Mesenchymal stem cell (in vitro differentiated cells and primary cell): ENCODE measurements at regions not wholly inside any gene's neighbourhood (a gene's known extent, or its start where the extent isn't known, plus 50 kb on each side); places are given as distances from the start of the nearest gene placed in this dataset.

Source experiments
- DNase-seq: peaks from one replicate; pipeline ENCODE4 v3.0.0-alpha.2; 2013
- H2AFZ ChIP-seq: one replicate; pipeline ENCODE4 v1.6.1; 2013; ENCODE audit warnings: low read depth, mild to moderate bottlenecking, control low read depth, inconsistent platforms, low read length, moderate library complexity
- H2AK5ac ChIP-seq: 2 replicates; pipeline ENCODE4 v1.6.1; 2013; ENCODE audit warnings: low read length, moderate library complexity, mild to moderate bottlenecking, inconsistent platforms; ENCODE audit not compliant: severe bottlenecking
- H2BK120ac ChIP-seq: one replicate; pipeline ENCODE4 v1.6.1; 2013; ENCODE audit warnings: low read depth, mild to moderate bottlenecking, inconsistent platforms, low read length, moderate library complexity
- H2BK12ac ChIP-seq, 2 experiments: one replicate each; pipeline ENCODE4 v1.6.1; 2013; ENCODE audit warnings: inconsistent platforms in 2 of 2, low read length in 2 of 2, mild to moderate bottlenecking in 2 of 2, moderate library complexity in 2 of 2, control low read depth in 1 of 2
- H2BK15ac ChIP-seq: one replicate; pipeline ENCODE4 v1.6.1; 2013; ENCODE audit warnings: mild to moderate bottlenecking, low read depth, inconsistent platforms; ENCODE audit not compliant: poor library complexity, severe bottlenecking
- H2BK5ac ChIP-seq: 2 replicates; pipeline ENCODE4 v1.6.1; 2013; ENCODE audit warnings: low read depth, mild to moderate bottlenecking, low read length, control low read depth, inconsistent platforms; ENCODE audit not compliant: poor library complexity, severe bottlenecking
- H3K14ac ChIP-seq, 2 experiments: one replicate each; pipeline ENCODE4 v1.6.1; 2013; ENCODE audit warnings: inconsistent platforms in 2 of 2, low read length in 2 of 2, control low read depth in 1 of 2, mild to moderate bottlenecking in 1 of 2, moderate library complexity in 1 of 2
- H3K18ac ChIP-seq, 2 experiments: one replicate each; pipeline ENCODE4 v1.6.1; 2013; ENCODE audit warnings: inconsistent platforms in 2 of 2, low read length in 2 of 2, control low read depth in 1 of 2, low read depth in 1 of 2, mild to moderate bottlenecking in 1 of 2
- H3K23ac ChIP-seq, 2 experiments: one replicate each; pipeline ENCODE4 v1.6.1; 2013; ENCODE audit warnings: inconsistent platforms in 2 of 2, low read length in 2 of 2, mild to moderate bottlenecking in 2 of 2, moderate library complexity in 2 of 2, control low read depth in 1 of 2
- H3K27ac ChIP-seq: 2 replicates; pipeline ENCODE4 v1.5.1; 2013; ENCODE audit warnings: mild to moderate bottlenecking, moderate library complexity, low read length, control low read depth, inconsistent platforms; ENCODE audit not compliant: poor library complexity, severe bottlenecking
- H3K27me3 ChIP-seq, 2 experiments: 2 replicates each; pipeline versions ENCODE4 v1.6.1 to v1.7.0; 2013; ENCODE audit warnings: low read length in 2 of 2, mild to moderate bottlenecking in 2 of 2, moderate library complexity in 2 of 2, control low read depth in 1 of 2, inconsistent platforms in 1 of 2; ENCODE audit not compliant: control insufficient read depth in 1 of 2, insufficient read depth in 1 of 2
- H3K36me3 ChIP-seq, 2 experiments: 2 replicates each; pipeline versions ENCODE4 v1.6.1 to v1.7.0; 2013; ENCODE audit warnings: low read length in 2 of 2, control low read depth in 1 of 2, inconsistent platforms in 1 of 2, low read depth in 1 of 2, mild to moderate bottlenecking in 1 of 2; ENCODE audit not compliant: insufficient read depth in 2 of 2, control insufficient read depth in 1 of 2
- H3K4ac ChIP-seq, 2 experiments: one replicate each; pipeline ENCODE4 v1.6.1; 2013; ENCODE audit warnings: inconsistent platforms in 2 of 2, low read length in 2 of 2, mild to moderate bottlenecking in 2 of 2, moderate library complexity in 2 of 2, control low read depth in 1 of 2, low read depth in 1 of 2
- H3K4me1 ChIP-seq: 2 replicates; pipeline ENCODE4 v1.6.1; 2013; ENCODE audit warnings: low read depth, low read length, control low read depth; ENCODE audit not compliant: control insufficient read depth, insufficient read depth
- H3K4me2 ChIP-seq: 2 replicates; pipeline ENCODE4 v1.6.1; 2013; ENCODE audit warnings: low read length, mild to moderate bottlenecking, inconsistent platforms; ENCODE audit not compliant: poor library complexity, severe bottlenecking
- H3K4me3 ChIP-seq, 2 experiments: 2 replicates each; pipeline versions ENCODE4 v1.5.1 to v1.7.0; 2013; ENCODE audit warnings: low read length in 2 of 2, mild to moderate bottlenecking in 2 of 2, control low read depth in 1 of 2, low read depth in 1 of 2; ENCODE audit not compliant: insufficient read depth in 1 of 2
- H3K79me1 ChIP-seq: replicated peaks from 2 replicates; pipeline ENCODE4 v1.6.1; 2013; ENCODE audit warnings: mild to moderate bottlenecking, control low read depth, low read length, inconsistent platforms; ENCODE audit not compliant: poor library complexity, severe bottlenecking
- H3K9ac ChIP-seq: 2 replicates; pipeline ENCODE4 v1.7.0; 2013; ENCODE audit warnings: mild to moderate bottlenecking, low read length, moderate library complexity
- H3K9me3 ChIP-seq: 2 replicates; pipeline ENCODE4 v1.7.0; 2013; ENCODE audit warnings: mild to moderate bottlenecking, low read length; ENCODE audit not compliant: control insufficient read depth
- H4K8ac ChIP-seq: one replicate; pipeline ENCODE4 v1.6.1; 2013; ENCODE audit warnings: inconsistent platforms, mild to moderate bottlenecking, low read length, moderate library complexity
- H4K91ac ChIP-seq: one replicate; pipeline ENCODE4 v1.6.1; 2013; ENCODE audit warnings: mild to moderate bottlenecking, low read length, inconsistent platforms
- WGBS: methylation state at CpG from one replicate; pipeline ENCODE4 v1.1.7; 2013; ENCODE audit warnings: mixed read lengths; 5-methylcytosine and 5-hydroxymethylcytosine counted together

DNA sequence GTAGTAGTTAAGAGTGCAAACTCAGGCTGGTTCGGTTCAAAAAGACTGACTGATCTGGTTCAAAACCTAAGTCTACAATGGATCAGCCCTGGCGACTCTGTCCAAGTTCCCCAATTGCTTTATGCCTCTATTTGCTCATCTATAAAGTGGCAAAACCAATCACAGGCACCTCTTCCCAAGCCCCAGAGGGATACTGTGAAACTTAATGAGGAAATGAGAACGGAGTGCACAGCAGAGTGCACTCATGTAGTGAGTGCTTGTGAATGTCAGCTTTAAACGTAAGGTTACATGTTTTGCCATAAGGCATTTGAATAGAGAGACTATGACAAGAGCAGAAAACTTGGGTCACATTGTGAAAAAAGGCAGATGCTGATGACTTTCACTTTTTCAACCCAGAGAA, 199.7 kb upstream of the KLF3 start:
- no peaks in the 10 kb centered on the region for H3K79me1 ChIP-seq
- H3K4me2 ChIP-seq = no peak overlapping the region
- WGBS = 92% methylated on average over 4 of the region's 4 CpGs
- no peak overlapping the region for H3K14ac ChIP-seq
- no peak overlapping the region for H2BK12ac ChIP-seq
- no peaks in the 10 kb centered on the region for H3K9me3 ChIP-seq
- no peak for DNase-seq
- H4K91ac ChIP-seq = no peak overlapping the region
- H3K23ac ChIP-seq = no peak overlapping the region
- no peak overlapping the region for H2BK15ac ChIP-seq
- H3K27ac ChIP-seq = no peak overlapping the region
- H3K18ac ChIP-seq = no peak overlapping the region
- no peak overlapping the region for H3K9ac ChIP-seq
- no peak overlapping the region for H2AFZ ChIP-seq
- no peak overlapping the region for H3K4me3 ChIP-seq
- no peak overlapping the region for H2BK120ac ChIP-seq
- no peaks in the 10 kb centered on the region for H3K27me3 ChIP-seq
- H2AK5ac ChIP-seq = no peak overlapping the region
- H3K4ac ChIP-seq = no peak overlapping the region
- no peak overlapping the region for H2BK5ac ChIP-seq
- no peak overlapping the region for H4K8ac ChIP-seq
- H3K36me3 ChIP-seq = no peaks in the 10 kb centered on the region
- no peaks in the 10 kb centered on the region for H3K4me1 ChIP-seq

DNA sequence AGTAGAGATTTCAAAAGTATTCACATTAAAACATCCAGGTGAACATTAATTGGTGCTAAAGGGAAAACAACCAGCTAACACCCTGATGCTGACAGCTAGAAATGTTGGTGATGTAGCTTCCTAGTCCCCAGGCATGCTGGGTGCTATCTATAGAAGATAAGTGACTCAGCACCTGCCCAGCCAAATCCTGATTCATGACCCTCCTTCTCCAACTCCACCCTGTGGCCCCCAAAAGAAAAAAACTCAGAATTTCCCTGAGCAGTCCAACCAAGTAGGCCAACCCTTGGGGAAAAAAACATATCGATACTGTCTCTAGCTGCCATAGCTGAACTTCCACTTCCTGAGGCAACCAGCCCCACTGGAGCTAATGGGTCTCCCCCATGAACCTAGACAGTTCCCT, 197.6 kb upstream of the KLF3 start:
- WGBS = 100% methylated on average over 1 of the region's 1 CpG
- H3K4me3 ChIP-seq = no peak overlapping the region
- no peak overlapping the region for H2BK5ac ChIP-seq
- no peak overlapping the region for H2AK5ac ChIP-seq
- no peak overlapping the region for H2BK120ac ChIP-seq
- DNase-seq = no peak
- no peaks in the 10 kb centered on the region for H3K27me3 ChIP-seq
- no peak overlapping the region for H3K4ac ChIP-seq
- H2BK15ac ChIP-seq = no peak overlapping the region
- no peak overlapping the region for H2AFZ ChIP-seq
- H3K79me1 ChIP-seq = no peaks in the 10 kb centered on the region
- H2BK12ac ChIP-seq = no peak overlapping the region
- no peak overlapping the region for H4K91ac ChIP-seq
- H3K4me1 ChIP-seq = no peaks in the 10 kb centered on the region
- no peak overlapping the region for H3K9ac ChIP-seq
- H3K36me3 ChIP-seq = no peaks in the 10 kb centered on the region
- H3K23ac ChIP-seq = no peak overlapping the region
- H3K14ac ChIP-seq = no peak overlapping the region
- no peak overlapping the region for H4K8ac ChIP-seq
- H3K18ac ChIP-seq = no peak overlapping the region
- H3K4me2 ChIP-seq = no peak overlapping the region
- no peak overlapping the region for H3K27ac ChIP-seq
- no peaks in the 10 kb centered on the region for H3K9me3 ChIP-seq

DNA sequence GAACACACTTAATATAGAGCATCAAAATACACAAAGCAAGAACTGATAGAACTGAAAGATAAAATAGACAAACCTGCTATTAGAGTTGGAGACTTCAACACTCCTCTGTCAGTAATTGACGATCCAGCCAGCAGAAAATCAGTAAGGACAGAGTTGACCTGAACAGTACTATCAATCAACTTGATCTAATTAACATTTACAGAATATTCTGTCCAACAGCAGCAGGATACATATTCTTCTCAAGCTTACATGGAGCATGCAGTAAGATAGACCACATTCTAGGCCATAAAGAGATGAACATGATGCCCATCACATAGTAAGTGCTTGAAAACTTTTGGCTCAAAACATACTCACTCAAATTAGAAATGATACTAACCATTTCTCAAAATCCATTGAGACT, 196.7 kb upstream of the KLF3 start:
- H3K27ac ChIP-seq = no peak overlapping the region
- no peak overlapping the region for H4K91ac ChIP-seq
- H3K27me3 ChIP-seq = no peaks in the 10 kb centered on the region
- no peak overlapping the region for H3K9ac ChIP-seq
- no peak overlapping the region for H3K4me3 ChIP-seq
- H3K18ac ChIP-seq = no peak overlapping the region
- DNase-seq = no peak
- WGBS = 81% methylated on average over 1 of the region's 1 CpG
- no peak overlapping the region for H2BK15ac ChIP-seq
- H2AFZ ChIP-seq = no peak overlapping the region
- no peak overlapping the region for H4K8ac ChIP-seq
- no peak overlapping the region for H3K4ac ChIP-seq
- H3K14ac ChIP-seq = no peak overlapping the region
- H3K23ac ChIP-seq = no peak overlapping the region
- H2BK5ac ChIP-seq = no peak overlapping the region
- no peak overlapping the region for H2BK120ac ChIP-seq
- no peak overlapping the region for H2BK12ac ChIP-seq
- no peak overlapping the region for H3K4me2 ChIP-seq
- H2AK5ac ChIP-seq = no peak overlapping the region
- no peaks in the 10 kb centered on the region for H3K4me1 ChIP-seq
- no peaks in the 10 kb centered on the region for H3K36me3 ChIP-seq
- no peaks in the 10 kb centered on the region for H3K79me1 ChIP-seq
- no peaks in the 10 kb centered on the region for H3K9me3 ChIP-seq

DNA sequence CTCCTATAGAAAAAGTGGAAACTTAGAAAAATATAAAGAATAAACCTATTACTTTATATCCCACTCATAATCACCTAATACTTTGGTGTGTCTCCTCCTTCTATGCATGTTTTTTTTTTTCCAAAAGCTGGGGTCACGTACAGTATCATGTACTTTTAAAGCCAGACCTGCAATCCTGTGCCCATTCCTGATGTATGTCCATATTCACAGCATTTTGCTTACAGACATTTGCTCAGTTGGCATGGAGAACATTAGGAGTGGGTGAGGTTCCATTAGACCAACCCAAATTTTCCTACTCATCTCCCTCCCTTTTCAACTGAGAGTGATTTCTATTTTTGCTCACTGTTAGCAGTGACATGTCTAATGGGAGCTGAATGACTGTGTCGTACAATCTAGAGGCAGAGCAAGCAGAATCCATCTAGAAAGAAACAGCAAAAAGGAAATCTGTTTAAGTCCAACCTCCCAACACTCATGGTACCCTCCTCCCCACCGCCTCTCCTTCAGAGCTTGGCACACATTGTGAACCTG, 195.6 kb upstream of the KLF3 start:
- Histone ChIP-seq H3K9me3 (no peaks in the 10 kb centered on the region), H4K8ac (no peak overlapping the region), H3K14ac (no peak overlapping the region), H4K91ac (no peak overlapping the region), H3K4ac (no peak overlapping the region), H3K23ac (no peak overlapping the region), H3K27me3 (no peaks in the 10 kb centered on the region), H3K18ac (no peak overlapping the region), H3K9ac (no peak overlapping the region), H2BK5ac (no peak overlapping the region), H2BK12ac (no peak overlapping the region), H2BK15ac (no peak overlapping the region), H3K4me3 (no peak overlapping the region), H2AK5ac (no peak overlapping the region), H2AFZ (no peak overlapping the region), H3K79me1 (no peaks in the 10 kb centered on the region), H3K27ac (no peak overlapping the region), H3K4me2 (no peak overlapping the region), H3K4me1 (no peaks in the 10 kb centered on the region), H3K36me3 (no peaks in the 10 kb centered on the region), H2BK120ac (no peak overlapping the region)
- DNase-seq = no peak
- WGBS = 88% methylated on average over 3 of the region's 3 CpGs
